GM21515 (cell line): ENCODE measurements at regions not wholly inside any gene's neighbourhood (a gene's known extent, or its start where the extent isn't known, plus 50 kb on each side); places are given as distances from the start of the nearest gene placed in this dataset.
"Not testable (repeated sequence)": the region's sequence is repeated elsewhere in the genome, so short reads cannot be mapped to it uniquely, and the experiment has no call there.

Source experiments
- ATAC-seq: cut with Tn5 transposase; IDR thresholded peaks from one replicate; pipeline ENCODE4 v1.9.1; 2021; ENCODE audit not compliant: unreplicated experiment

DNA sequence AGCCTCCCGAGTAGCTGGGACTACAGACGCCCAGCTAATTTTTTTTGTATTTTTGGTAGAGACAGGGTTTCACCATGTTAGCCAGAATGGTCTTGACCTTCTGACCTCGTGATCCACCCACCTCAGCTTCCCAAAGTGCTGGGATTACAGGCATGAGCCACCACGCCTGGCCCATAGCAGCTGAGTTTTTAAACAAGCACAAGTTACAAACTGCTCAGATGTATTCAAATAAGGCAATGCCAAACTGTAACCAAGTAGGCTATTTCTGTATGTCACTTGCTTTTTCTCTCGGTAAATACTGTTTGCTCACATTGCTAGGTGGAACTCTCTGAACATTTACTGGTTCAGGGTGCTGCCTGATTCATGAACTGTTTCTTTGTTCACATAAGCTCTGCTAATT, 799.3 kb upstream of the NUDT12 start:
- no peak for ATAC-seq

DNA sequence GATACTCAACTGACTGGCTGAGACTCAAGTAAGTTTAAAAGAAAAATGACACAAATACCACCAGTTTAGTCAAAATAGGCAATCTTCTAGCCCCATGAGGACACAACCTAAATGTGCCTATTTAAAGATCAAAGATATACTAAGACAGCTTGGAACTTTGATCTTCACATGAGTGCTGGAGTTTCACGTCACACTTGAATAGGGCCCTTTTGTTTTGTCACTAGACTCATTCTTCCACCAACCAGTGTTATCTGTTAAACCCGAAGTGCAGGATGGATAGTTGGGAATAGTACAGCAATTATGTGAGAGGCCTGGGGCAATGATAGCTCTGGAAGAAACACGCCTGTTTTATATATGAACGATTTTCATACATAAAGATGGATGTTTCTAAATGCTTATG, 792.8 kb upstream of the NUDT12 start:
- ATAC-seq, result no peak

DNA sequence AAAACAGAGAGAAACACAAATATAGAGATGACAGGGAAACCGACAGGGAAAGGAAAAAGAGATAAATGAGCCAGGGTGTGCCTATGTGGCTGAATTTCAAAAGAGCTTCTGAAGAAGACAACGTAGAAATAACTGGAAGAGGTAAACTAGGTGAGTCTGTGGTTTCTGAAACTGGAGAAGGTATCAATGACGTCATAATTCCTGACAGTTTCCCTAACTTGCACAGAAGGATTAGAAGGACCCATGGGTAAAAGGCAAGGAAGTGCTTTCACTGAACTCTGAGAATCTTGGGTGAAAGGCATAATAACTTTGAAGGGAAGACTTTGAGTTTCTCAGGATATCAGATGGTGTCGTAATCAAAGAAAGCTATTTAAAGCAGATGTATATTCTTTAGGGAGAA, 790.8 kb upstream of the NUDT12 start:
- ATAC-seq, result no peak

DNA sequence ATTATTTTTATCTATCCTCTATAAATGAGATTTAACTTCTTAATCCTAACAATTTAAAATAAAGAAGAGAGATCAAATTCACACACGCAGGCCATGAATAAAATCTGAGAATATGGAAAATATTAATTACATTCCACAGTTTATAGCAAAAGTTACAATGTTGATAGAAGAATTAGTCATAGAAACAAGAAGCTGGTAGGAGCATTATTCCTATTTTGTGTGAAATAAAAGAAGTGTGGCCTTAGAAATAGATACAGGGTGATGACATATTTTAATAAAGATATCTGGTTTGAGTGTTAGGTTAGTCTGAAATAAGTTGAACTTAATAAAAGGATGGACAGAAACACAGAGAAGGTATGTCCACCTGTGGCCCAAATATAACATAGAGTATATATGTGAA, 790.4 kb upstream of the NUDT12 start:
- no peak for ATAC-seq

DNA sequence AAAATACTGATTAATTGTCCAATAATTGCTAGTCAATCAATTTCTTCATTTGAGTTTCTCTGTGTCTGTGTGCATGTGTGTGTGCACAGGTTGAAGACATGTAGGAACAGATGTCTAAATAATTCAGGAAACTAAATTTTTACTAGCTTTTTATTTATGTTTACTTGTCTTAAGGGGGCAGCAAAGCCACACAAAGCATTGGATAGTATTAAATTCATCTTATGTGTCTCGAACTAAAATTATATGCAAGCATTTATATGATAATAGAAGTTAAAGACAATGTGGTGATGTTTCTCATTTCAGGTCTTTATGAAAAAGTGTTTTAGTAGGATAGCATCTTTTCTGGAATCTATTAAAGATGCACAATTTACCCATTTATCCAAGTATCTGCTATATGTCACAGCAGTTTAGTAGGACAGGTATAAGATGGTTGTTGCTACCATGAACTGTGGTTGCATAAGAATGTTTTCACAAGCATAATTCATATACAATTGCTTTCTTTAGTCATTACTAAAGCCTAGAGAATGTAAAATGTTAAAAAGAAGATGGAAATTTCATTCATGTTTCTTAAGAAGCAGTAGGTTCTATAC, 784.6 kb upstream of the NUDT12 start:
- ATAC-seq, result no peak

DNA sequence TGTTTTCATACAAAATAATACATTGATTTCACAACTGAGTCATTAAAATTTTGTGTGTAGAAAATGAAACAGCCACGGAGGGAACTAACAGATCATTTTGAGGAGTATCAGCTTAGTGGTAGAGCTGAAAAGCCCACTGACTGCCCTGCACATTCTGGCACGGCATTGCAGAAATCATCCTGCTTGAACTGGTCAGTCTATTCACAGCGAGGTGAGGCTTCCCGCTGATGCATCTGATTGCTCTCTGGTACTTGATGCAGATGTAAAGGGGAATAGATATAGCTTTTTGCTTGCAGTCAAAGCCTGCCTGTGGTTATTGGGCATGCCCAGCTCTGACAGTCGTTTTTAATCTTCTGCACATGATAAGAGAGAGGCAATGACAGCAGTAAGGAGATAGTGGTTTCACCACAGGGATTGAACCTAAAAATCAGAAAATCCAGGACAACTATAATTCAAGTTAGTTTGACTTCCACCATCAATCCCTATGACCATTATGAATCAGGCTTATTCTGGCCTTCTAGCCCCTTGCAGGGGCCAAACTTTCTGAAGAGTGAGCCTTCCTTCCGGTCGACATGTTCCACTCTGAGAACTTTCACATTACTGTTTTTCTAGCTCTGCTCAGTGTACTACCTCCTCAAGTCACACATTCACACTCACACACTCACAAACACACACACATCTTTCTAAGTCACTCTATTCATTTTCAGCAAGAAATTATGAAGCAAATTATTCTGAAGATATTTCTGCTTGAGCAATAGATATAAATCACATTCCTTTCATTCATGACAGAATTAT, 782.8 kb upstream of the NUDT12 start:
- no peak for ATAC-seq

DNA sequence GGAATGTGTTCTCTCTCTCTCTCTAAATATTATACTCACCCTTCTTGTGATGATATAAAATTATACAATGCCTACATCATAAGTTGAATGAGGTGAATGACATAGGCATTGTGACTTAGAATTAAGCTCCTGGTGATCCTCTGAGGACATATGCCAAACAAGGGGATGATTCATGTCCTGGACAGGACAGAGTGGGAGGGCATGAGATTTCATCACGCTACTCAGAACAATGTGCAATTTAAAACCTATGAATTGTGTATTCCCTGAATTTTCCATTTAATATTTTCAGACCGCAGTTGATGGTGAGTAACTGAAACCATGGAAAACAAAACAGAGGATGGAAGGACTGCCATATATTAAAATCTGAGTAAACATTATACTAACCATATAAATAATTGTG, 782.2 kb upstream of the NUDT12 start:
- no peak for ATAC-seq

DNA sequence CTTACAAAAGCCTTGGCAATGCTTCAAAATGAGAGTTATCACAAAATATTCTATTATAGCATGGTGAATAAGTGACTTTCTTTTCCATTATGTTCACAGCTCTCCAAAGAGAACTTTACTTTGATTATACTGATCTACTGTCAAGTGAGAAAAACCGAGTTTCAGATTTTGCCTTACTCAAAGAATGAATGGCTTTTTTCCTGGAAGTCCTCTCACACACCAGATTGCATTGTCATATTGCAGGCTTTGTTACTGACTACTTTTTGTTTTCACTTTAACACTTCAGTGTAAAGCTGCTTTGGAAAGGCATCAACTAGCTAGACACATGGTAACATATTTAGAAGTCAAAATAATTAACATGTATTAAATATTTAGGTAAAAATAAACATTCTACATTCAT, 765.2 kb upstream of the NUDT12 start:
- ATAC-seq, result no peak

DNA sequence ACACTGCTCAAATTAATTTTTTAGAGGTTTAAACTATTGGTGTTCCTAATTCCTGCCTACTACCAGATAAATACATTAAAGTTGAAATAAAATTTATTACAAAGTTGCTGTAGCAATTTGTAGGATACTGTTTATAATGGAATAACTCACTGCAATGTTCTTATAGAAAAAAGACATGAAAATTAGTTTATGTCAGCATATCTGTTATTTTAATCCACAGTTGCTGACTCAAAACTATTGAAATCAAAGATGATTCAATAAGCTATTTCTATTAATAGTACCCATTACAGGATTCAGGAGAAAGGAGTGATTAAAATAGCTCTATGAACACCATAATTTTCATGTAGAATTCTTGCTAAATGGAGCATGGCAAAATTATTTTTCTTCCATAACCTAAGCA, 764.4 kb upstream of the NUDT12 start:
- ATAC-seq, result no peak

DNA sequence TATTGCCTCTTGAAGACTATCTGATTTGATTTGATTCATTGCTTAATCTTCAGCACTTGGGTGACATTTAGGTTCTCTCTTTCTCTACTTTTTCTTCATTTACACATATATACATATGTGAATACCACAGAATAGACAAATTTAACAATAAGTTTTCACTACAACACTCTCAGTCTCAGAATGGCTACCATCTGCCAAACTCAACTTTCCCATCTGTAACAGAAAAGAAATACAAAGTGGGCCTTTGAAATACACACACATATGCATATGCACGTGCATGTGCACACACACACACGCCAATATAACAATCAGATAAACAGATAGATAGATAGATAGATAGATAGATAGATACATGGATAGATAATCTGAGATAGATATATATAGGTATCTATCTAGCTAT, 762.8 kb upstream of the NUDT12 start:
- ATAC-seq, result no peak

DNA sequence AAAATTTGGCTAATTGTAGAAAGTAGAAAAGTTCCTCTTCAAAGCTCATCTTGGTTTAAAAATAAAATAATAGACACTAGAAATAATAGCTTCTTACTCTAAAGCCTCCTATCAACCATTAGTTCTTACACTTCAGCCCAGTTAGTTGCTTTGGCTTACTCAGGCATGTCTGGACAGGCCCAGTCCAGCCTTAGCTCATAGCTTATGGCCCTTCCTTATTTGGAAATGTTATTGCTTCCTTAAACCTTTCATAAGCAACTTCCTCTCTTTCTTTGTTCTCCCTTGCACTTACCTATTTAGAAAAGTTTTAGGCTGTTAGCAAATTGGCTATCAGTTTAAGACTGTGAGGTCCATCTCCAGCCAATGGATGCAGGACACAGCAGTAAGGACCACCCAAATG, 754.1 kb upstream of the NUDT12 start:
- not testable (repeated sequence) for ATAC-seq

DNA sequence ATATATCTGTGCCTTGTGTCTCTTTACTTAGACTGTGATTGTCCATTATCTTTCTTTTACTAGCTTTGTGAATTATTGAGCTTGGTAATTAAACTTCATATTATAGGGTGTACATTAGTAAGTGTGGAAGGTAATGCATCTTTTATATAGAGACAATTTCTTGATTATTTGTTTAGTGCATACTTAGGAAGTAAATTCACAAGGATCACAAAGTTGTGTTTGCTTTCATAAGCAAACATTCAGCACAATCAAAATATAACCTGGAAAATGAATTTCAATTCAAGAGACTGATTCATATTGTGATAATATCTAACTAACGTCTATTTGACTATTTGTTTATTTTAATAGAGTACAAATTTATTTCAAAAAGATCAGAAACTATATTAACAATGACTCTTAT, 749.9 kb upstream of the NUDT12 start:
- ATAC-seq, result no peak

DNA sequence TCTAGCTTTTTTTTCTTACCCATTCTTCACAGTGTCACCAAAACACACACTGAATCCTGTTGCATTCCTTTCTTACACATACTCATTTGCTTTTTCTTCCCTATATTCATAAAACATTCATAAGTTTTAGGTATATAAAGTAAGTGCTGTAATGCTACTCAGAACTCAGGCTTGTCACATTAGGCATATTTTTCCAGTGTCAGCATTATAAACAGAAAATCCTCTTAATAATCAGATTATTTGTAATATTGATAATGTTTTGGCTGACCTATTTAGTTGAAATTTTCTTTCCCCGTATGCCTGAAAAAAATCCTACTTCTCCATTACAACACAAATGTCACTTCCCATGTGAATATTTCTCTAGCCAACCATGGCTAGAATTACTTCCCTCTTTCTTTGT, 743.0 kb upstream of the NUDT12 start:
- no peak for ATAC-seq

DNA sequence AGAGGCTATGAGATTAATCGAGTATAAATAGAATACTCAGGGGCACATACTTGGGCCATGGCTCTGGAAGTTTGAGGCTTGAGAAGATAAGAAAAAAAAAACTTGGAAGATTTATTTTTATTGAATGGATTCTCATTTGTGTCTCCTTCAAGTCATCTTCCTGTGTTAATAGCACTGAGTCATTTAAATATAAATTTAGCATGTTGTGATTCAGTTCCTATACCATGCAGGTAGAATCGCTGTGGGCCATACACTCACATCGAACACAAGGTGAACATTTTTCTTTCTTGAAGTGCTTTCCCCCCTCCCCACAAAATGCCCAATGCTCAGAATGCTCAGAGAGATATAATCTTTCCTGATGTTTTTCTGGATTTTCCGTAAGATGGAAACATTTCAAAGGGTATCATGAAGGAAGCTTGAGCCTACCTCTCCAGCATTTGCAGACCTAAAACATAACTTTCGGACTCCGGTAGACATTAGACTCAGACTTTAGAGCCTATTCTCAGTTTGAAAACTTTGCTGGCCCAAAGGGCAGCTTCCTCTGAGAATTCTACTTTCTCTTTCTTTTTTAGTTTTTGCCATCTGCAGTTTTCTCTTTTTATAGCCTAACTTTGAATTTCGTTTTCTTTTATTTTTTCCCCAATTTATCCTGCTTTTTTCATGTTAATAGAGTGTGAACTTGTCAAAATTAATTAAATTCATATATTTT, 737.6 kb upstream of the NUDT12 start:
- no peak for ATAC-seq

DNA sequence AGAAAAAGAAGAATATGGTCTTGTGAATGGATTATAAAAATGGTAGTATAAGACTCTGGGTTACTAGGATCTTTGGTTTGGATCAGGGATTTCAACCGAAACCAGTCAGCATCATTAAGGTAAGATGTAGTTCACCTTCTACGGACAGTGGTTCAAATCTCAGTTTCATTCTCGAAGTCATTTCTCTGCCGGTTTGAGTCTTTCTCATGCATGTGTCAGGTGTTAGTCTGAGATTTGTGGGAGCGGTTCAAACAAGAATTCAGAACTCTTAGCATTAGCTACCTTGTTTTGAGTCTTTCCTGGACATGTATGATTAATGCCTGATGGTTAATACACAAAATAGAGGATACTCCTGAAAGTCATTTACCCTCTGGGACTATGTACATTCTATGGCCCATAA, 735.9 kb upstream of the NUDT12 start:
- no peak for ATAC-seq

DNA sequence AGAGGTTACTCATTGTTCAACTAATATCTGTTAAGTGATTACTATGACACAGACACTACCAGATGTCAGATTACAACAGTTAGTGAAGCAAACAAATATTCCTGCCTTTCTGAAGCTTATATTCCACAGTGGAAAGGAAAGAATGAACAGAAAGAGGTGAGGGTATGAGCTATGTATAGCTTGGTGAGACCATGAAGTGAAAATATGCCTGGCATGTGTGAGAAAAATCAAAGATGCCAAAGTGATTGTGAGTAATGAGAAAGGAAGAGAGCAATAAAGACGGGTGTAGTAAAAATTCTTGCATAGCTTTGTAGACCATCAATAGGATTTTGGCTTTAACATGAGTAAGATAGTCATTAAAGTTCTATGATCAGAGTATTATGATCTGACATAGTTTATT, 734.5 kb upstream of the NUDT12 start:
- ATAC-seq, result no peak

DNA sequence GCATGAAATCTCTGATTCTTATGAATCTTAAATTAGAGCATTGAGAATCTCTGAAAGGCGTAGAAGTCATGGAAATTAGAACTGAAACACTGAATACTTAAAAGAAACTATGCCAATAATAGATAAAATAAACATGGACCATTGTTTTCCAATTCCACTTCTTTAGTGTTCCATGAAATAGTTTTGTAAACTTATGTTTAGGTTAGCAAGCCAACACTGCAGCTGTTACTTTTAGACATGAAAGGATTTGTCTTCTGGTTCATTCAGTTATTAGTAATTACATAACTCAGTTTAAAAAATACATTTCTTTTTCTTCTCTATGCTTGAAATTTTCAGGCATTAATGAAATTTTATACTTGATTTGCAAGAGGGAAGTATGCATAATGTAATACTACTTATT, 733.4 kb upstream of the NUDT12 start:
- no peak for ATAC-seq

DNA sequence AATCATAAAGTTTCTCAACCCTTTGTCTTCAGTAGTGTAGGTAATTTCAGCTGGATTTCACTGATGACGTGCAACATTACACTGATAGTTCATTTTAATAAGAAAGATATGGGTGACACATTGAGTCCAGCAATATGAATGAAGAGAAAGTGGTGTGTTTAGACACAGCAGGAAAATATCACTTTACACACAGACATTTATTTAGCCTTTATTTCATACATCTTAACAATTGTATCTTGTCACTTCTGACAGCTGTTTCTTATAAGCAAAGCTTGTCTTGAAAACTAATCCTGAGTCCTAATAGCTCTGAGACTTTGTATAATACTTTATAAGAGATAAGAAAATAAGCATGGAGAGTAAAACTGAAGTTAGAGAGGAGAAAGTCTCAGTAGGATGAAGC, 720.5 kb upstream of the NUDT12 start:
- no peak for ATAC-seq

DNA sequence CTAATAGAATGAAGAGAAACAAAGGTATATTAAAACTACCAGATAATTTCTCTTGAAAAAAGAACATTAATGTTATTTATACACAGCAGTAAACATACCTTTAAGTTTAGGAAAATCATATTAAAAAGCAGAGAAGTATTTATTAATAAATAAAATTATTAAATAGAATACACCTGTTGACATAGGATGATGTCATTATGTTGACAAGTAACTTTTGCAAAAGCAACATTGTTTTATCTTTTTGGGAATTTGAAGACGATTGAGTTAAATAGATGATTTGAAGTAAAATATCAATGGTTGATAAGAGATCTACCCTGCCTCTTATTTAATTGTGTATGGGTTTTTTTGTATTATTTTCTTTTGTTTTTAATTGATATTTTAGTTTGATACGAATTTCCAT, 711.1 kb upstream of the NUDT12 start:
- no peak for ATAC-seq

DNA sequence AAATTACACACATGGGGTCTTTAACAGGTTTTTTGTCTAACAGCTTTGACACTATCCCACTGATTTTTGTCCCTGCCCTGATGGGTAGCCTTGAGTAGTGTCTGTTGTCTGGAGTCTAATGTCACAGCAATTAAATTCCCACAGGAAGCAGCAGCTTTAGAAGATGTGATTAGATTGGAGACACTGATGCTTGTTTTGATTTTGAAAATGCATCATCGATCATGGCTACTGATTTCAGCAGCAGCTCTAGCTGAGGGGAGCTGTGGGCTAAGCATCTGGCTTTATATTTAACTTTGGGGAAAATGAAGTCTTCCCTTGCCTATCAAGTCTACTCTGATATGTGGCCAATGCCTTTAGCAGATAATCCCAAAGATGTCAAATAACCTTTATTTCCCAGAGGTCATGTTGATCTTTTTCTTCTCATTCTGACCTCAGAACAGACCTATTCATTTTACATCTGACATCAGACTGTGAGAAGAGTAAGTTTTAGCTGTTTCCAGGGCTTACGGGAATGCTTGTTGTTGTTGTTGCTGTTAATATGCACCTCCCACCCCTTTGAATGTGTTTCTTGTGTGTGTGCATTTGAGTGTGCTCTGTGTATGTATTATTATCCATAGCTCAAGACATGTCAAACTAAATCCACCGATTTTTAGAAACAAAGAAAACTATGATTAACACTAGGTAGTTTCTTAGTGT, 704.9 kb upstream of the NUDT12 start:
- ATAC-seq, result no peak

DNA sequence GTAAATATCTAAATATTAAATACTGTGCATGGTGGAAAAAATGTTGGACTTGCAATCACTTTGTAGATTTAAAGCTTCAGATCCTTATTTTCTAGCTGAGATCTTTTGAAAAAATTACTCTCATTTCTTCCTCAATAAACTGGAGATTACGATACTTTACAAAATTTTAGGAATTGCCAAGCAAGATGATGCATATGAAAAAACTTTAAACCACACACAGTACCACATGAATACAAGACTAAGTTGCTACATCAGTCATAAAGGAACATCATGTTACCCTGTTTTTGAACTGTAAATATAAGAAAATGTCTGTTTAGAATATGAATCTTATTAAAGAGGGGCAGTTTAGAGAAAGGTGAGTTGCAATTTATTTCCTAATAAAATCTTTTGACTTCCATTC, 703.6 kb upstream of the NUDT12 start:
- ATAC-seq, result no peak
